HG02884 (cell line): ENCODE measurements at regions not wholly inside any gene's neighbourhood (a gene's known extent, or its start where the extent isn't known, plus 50 kb on each side); places are given as distances from the start of the nearest gene placed in this dataset.
"Not testable (repeated sequence)": the region's sequence is repeated elsewhere in the genome, so short reads cannot be mapped to it uniquely, and the experiment has no call there.

ENCODE experiments used
- ATAC-seq: cut with Tn5 transposase; IDR thresholded peaks from one replicate; pipeline ENCODE4 v1.9.1; 2021; ENCODE audit warnings: mild to moderate bottlenecking, moderate library complexity; ENCODE audit not compliant: unreplicated experiment

- no peak for ATAC-seq
Observed at GRCh38 chr3:117846238-117846637, 1136.7 kb downstream of the TUSC7 start.

DNA sequence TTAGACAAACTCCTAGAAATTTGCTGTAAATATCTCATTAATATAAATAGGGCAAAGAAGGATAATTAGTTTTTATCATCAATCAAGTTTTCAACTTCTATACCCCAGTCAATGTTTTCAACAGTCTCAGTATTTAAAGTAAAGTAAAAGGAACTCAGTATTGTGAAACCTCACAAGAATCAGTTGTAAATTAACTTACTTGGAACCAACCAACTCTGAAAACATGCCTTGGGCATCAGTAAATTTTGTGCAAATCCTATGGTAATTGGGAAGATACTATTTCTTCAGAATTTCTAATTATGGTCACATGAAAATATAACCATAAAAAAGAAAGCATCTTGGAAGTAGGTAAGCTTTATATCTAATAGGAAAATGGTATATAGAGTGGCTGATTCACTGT, 1139.0 kb downstream of the TUSC7 start:
- no peak for ATAC-seq

DNA sequence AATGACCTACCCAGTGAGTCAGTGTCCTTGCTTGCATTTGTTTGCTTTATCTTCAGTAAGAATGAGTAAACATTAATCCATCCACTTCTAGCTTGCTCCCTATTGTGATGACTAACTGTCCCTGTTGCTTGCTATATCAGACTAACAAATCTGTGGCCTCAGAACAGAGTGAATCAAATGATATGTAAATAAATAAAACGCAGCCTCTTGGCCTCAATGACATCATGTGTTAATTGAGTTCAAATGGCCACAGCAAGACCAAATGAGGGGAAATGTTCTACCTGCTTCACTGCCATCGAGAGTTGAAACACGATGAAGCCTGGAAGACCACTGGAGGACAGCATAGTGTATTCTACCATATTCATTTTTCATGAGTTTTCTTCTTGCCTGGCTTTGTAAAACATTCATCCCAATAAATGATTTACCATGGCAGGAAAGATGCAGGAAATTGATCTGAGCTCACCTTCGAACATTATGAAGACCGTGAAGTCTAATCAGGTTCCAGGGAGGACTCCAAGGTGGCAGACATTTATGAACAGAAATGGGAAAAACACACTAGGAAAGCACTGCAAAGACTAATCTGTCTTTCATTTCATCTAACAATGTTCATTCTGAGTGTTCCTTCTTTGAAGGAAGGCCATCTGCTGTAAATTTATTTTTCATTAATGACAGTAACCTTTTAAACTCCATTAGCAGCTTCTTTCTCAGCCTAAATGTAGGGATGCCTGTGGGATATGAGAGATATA, 1144.5 kb downstream of the TUSC7 start:
- no peak for ATAC-seq

DNA sequence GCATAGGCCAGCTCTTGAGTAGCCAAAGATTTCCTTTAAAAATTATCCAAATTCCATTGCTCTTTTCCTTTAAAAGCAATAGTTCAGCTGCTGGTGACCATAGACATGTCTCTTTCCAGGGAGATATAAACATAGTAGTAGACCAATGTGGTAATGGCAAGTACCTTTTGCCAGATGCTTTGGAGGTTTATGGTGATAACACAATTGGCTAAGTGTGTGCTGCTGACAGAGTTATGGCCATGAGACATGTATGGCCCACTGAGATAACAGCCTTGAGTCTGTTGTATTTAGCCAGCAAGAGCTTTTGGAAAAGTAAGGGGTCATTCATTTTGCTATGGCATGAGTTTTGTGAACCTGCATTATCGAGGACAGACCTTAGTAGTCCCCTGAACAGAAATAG, 1146.8 kb downstream of the TUSC7 start:
- ATAC-seq = no peak

DNA sequence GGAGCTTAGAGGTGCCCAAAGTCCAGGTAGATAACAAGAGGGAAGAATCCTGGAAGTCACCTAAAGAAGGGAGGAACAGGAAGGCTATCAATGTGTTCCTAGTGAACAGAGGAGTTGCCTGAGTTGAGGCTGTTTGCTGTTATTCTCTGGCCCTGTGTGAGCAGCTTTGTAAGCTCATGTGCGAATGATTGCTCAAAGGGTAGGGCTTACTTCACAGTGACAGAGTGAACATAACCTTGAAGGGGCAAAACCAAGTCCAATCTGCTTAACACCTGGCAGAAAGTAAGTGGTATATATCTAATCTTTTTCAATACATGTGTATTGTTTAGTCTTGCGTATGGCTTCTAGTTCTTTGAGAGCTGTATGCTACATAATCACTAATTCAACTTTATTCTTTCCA, 1153.6 kb downstream of the TUSC7 start:
- ATAC-seq = no peak

GRCh38 chr3:117865338-117865737, 1155.8 kb downstream of the TUSC7 start:
- no peak for ATAC-seq

- no peak for ATAC-seq
Observed at GRCh38 chr3:117868766-117869165, 1159.2 kb downstream of the TUSC7 start.

GRCh38 chr3:117871934-117872333, 1162.4 kb downstream of the TUSC7 start:
- ATAC-seq = no peak

- ATAC-seq = not testable (repeated sequence)
Observed at GRCh38 chr3:117872594-117873248, 1161.9 kb downstream of the IGSF11 start.

DNA sequence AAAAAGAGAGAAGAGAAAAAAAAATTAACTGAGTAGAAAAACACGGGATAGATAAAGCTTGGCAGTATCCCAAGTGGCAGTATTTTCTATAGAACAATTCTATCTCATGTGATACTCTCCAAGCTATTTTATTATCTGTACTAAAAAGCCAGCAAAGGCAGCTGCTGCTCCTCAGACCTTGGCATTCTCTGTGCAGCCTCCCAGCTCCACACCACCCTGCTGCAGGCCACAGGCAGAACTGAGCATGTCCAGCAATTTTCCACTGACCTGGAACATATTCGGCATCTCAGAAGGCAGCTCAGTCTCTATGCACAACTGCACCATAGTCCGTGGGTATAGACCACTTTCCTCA, 1161.4 kb downstream of the IGSF11 start:
- no peak for ATAC-seq

DNA sequence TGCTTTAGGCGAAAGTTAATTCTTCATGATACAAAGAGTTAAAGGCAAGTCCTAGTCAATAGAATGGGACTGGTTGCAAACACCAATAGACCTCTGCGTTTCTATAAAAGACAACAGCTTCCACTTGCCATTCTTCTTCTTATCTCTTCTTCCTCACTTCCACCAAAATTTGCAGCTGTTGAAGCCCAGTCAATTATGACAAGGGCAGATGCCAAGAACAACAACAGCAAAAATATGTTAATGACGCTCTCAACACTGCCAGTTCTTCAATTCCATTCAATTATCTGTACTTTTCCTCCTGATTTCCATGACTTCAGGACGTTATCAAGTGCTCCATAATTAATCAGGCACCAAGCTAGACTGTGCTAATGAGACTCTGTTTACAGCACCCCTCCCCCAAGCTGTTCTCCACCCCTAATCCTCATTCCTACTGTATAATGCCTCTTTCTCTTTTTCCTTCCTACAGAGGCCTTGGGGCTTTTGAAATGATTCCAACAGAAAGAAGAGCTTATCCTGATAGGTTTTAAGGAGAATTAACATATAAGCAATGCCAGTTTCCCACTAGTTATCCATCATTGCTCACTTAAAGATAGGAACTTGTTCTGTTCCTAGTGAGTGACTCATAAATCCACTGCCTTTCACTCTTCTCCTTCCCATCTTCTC, 1160.5 kb downstream of the IGSF11 start:
- no peak for ATAC-seq

GRCh38 chr3:117874904-117875874, 1159.5 kb downstream of the IGSF11 start:
- no peak for ATAC-seq

- ATAC-seq = no peak
Observed at GRCh38 chr3:117875887-117876286, 1158.8 kb downstream of the IGSF11 start.

DNA sequence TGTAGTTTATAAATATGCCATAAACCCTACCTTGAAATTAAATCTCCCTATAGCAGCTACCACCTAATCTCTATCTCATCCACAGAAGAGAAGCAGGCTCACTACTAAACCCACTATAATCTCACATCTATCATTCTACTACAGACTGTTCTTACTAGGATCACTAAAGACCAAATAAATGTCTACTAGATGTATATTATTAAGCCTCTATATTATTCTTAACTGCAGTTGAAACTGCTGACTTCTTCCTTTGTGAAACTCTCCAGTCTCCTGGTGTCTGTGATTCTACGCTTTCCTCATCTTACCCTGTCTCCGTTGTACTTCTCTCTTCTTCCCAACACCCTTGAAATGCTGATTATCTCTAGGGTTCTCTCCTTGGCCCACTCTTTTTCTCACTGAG, 1154.0 kb downstream of the IGSF11 start:
- no peak for ATAC-seq

DNA sequence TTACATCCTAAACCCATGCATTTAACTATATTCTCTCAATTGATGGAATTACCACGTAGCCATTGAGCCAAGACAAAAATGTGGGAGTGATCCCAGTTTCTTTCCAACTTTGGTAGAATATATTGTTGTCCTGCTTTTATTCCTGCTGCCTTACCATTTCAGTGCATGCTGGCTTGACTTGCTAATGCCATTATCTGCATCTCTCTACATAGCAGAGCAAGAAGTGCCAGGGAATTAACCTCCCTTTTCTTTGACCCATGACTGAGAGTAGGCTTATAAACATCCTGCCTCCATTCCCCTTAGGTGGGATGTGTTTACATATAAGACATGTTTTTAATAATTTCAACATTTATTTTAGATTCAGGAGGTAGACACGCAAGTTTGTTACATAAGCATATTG, 1153.4 kb downstream of the IGSF11 start:
- no peak for ATAC-seq

GRCh38 chr3:117885011-117885441, 1149.6 kb downstream of the IGSF11 start:
- ATAC-seq = no peak

DNA sequence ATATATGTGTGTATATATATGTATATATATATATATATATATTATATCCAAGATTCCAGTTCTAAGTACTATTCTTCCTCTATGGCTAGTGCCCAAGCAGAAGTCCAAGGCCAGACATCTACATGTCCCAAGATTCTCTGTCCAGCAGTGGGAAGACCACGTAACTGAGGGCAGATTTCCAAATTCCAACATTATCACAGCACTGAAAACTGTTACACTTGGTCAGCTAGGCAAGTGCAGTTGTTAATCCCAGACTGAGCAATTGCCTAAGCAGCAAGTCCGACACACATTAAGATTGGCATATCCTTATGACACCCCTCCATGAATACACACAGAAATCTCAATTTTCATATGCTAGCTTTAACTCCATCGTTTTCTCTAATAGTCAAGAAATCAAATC, 1148.5 kb downstream of the IGSF11 start:
- no peak for ATAC-seq

DNA sequence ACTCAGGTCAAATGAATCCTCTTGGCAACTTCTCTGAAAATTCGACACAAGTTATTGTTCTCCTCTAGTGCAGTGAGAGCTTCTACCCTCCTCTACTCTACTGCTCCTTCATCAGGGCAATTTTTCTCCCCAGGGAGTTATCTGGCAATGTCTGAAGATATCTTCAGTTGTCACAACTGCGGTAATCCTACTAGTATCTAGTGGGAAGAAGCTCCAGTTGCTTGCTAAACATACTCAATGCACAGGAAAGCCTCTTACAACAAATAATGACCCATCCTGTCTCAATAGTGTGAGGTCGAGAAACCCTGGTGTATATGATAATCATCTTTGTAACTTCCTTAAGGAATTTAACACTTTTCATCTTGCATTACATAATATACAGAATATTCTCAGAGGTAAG, 1147.6 kb downstream of the IGSF11 start:
- ATAC-seq = no peak

- ATAC-seq = no peak
Observed at GRCh38 chr3:117887901-117888300, 1146.7 kb downstream of the IGSF11 start.

GRCh38 chr3:117892431-117892841, 1142.2 kb downstream of the IGSF11 start:
- no peak for ATAC-seq

DNA sequence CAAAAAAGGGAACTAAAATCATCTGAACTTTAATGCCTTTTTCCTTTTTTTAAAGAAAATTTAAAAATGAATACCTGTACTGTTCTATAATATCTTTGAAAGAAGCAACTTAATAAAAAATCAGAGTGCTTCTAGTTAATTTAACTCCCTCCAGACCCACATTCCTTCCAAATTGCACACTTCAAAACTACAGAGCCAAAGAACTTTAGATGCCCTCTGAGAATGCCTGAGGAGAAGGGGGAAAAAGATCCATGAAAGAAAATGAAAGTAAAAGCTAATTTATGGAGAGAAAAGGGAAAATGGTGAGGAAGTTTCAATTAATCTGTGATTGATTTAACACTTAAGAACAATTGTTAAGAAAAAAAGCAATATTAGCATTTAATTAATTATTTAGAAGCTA, 1141.6 kb downstream of the IGSF11 start:
- no peak for ATAC-seq
